Kidney (tissue), 13 donors: ENCODE measurements at regions not wholly inside any gene's neighbourhood (a gene's known extent, or its start where the extent isn't known, plus 50 kb on each side); places are given as distances from the start of the nearest gene placed in this dataset.

Experiments used
- DNase-seq, 5 donors: peaks; one replicate each; pipeline ENCODE4 v3.0.0-alpha.2; 2013 to 2020
- FAIRE-seq: peaks from 2 replicates; lab custom pipeline; 2012; peaks lifted over from hg19 to GRCh38; lab: Jason Lieb, UNC
- H3K27ac ChIP-seq, 2 donors: one replicate each; pipeline ENCODE4 v1.7.0; 2013; ENCODE audit warnings: low read depth in 2 of 2, low read length in 2 of 2, inconsistent platforms in 1 of 2
- H3K27me3 ChIP-seq: one replicate; pipeline ENCODE4 v1.7.1; 2013; ENCODE audit warnings: low read length, inconsistent platforms; ENCODE audit not compliant: control insufficient read depth, insufficient read depth
- H3K36me3 ChIP-seq, 3 donors: one replicate each; pipeline versions ENCODE4 v1.7.0 to v1.7.1; 2013; ENCODE audit warnings: low read length in 3 of 3, control low read depth in 1 of 3, inconsistent platforms in 1 of 3; ENCODE audit not compliant: insufficient read depth in 3 of 3, control insufficient read depth in 2 of 3
- H3K4me1 ChIP-seq, 3 donors: one replicate each; pipeline versions ENCODE4 v1.7.0 to v1.7.1; 2013; ENCODE audit warnings: low read length in 3 of 3, inconsistent platforms in 1 of 3, low read depth in 1 of 3; ENCODE audit not compliant: control insufficient read depth in 2 of 3, insufficient read depth in 2 of 3
- H3K4me3 ChIP-seq, 3 donors: one replicate each; pipeline versions ENCODE4 v1.7.0 to v1.8.1; 2013; ENCODE audit warnings: low read length in 3 of 3, control low read depth in 1 of 3, inconsistent platforms in 1 of 3
- H3K9ac ChIP-seq, 3 donors: one replicate each; pipeline versions ENCODE4 v1.7.0 to v1.7.1; 2013; ENCODE audit warnings: low read length in 3 of 3, control low read depth in 1 of 3, inconsistent platforms in 1 of 3
- H3K9me3 ChIP-seq, 3 donors: one replicate each; pipeline versions ENCODE4 v1.7.0 to v1.7.1; 2013; ENCODE audit warnings: low read length in 3 of 3, control low read depth in 1 of 3, inconsistent platforms in 1 of 3; ENCODE audit not compliant: control insufficient read depth in 2 of 3, insufficient read depth in 1 of 3
- intact Hi-C: fragments of 100-400 bp; cut with DNase I; formaldehyde crosslinking; loops from one replicate; pipeline ENCODE4 v1.11.1; 2022
- TF ChIP-seq, protein P1 (sequence below): IDR thresholded peaks from 3 replicates; pipeline ENCODE4 v1.5.1; 2012; ENCODE audit warnings: mild to moderate bottlenecking, moderate library complexity, borderline replicate concordance; ENCODE audit not compliant: insufficient read depth; ENCODE audit errors: extremely low read depth
- donor health status: control.
- donor health status: control.
- donor health status: control.
- donor health status: control.
- donor health status: control.
- donor health status: DM: yes; HTN: yes; CAD: no.
- donor health status: Normal renal cell carcinoma (clear cell type).

- Histone ChIP-seq H3K9me3 (no peaks in the 10 kb centered on the region), H3K4me3 (no peak overlapping the region), H3K4me1 (no peaks in the 10 kb centered on the region), H3K36me3 (no peaks in the 10 kb centered on the region), H3K9ac (no peak overlapping the region), H3K27ac (no peak overlapping the region), H3K27me3 (no peaks in the 10 kb centered on the region)
- TF ChIP-seq, protein P1, sequence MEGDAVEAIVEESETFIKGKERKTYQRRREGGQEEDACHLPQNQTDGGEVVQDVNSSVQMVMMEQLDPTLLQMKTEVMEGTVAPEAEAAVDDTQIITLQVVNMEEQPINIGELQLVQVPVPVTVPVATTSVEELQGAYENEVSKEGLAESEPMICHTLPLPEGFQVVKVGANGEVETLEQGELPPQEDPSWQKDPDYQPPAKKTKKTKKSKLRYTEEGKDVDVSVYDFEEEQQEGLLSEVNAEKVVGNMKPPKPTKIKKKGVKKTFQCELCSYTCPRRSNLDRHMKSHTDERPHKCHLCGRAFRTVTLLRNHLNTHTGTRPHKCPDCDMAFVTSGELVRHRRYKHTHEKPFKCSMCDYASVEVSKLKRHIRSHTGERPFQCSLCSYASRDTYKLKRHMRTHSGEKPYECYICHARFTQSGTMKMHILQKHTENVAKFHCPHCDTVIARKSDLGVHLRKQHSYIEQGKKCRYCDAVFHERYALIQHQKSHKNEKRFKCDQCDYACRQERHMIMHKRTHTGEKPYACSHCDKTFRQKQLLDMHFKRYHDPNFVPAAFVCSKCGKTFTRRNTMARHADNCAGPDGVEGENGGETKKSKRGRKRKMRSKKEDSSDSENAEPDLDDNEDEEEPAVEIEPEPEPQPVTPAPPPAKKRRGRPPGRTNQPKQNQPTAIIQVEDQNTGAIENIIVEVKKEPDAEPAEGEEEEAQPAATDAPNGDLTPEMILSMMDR = no peak
- intact Hi-C loops = no loop called here
- FAIRE-seq (no peak), DNase-seq (peak in 1 of 5 donors; percentile 6)
These were observed 1441.5 kb downstream of the OTOL1 start for GRCh38 chr3:162938083-162938482.

DNA sequence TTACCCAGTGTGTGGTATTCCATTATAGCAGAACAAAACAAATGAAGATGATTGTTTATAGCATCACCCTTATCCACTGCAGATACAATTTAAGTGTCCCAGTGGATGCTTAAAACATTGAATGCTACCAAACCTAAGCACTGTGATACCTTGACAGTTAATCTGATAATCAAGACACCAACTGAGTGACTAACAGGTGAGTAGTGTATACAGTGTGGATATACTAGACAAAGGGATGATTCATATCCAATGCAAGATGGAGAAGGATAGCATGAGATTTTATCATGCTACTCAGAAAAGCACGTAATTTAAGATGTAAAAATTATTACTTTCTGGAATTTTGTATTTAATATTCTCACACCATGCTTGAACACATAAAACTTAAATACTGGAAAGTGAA is 1449.0 kb downstream of the OTOL1 start:
- TF ChIP-seq, protein P1 = no peak
- DNase-seq (no peak), FAIRE-seq (no peak)
- H3K27me3 ChIP-seq = no peaks in the 10 kb centered on the region
- no peak overlapping the region for H3K27ac ChIP-seq
- no peaks in the 10 kb centered on the region for H3K36me3 ChIP-seq
- no peaks in the 10 kb centered on the region for H3K4me1 ChIP-seq
- intact Hi-C loops = no loop called here
- no peak overlapping the region for H3K9ac ChIP-seq
- no peaks in the 10 kb centered on the region for H3K9me3 ChIP-seq
- H3K4me3 ChIP-seq = no peak overlapping the region

DNA sequence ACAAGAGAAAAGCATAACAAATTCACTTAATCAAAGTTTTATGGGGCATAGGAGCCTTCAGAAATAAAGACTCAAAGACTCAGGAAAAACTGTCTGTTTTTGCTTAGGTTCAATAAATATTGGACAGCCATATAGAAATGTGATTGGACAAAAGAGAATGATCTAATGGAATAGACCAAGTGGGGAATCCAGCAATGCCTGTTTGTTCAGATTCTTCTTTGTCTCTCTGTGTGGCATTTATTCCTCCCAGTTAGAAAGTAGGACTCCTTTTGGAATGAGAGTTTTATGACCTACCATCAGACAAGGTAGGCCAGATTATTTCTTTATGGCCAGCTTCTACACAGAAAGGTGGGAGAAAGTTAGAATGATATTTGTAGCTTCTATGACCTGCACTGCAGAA is 1460.1 kb downstream of the OTOL1 start:
- no peaks in the 10 kb centered on the region for H3K36me3 ChIP-seq
- no peaks in the 10 kb centered on the region for H3K4me1 ChIP-seq
- H3K9ac ChIP-seq = no peak overlapping the region
- no peaks in the 10 kb centered on the region for H3K27me3 ChIP-seq
- H3K4me3 ChIP-seq = no peak overlapping the region
- H3K27ac ChIP-seq = no peak overlapping the region
- TF ChIP-seq, protein P1 = no peak
- intact Hi-C loops = no loop called here
- no peaks in the 10 kb centered on the region for H3K9me3 ChIP-seq
- no peak for DNase-seq
- no peak for FAIRE-seq

- no peaks in the 10 kb centered on the region for H3K4me1 ChIP-seq
- no peak overlapping the region for H3K27ac ChIP-seq
- DNase-seq (no peak), FAIRE-seq (no peak)
- no peaks in the 10 kb centered on the region for H3K36me3 ChIP-seq
- TF ChIP-seq, protein P1 = no peak
- H3K4me3 ChIP-seq = no peak overlapping the region
- intact Hi-C loops = no loop called here
- no peak overlapping the region for H3K9ac ChIP-seq
- H3K27me3 ChIP-seq = no peaks in the 10 kb centered on the region
- H3K9me3 ChIP-seq = no peaks in the 10 kb centered on the region
These were observed 1463.7 kb downstream of the OTOL1 start for GRCh38 chr3:162960269-162960668.
